C4-2B (cell line): ENCODE measurements at regions not wholly inside any gene's neighbourhood (a gene's known extent, or its start where the extent isn't known, plus 50 kb on each side); places are given as distances from the start of the nearest gene placed in this dataset.

Experiments
- ZFX ChIP-seq: fragments of 450-650 bp; IDR thresholded peaks from 2 replicates; pipeline ENCODE4 v1.6.1; 2017
- TF ChIP-seq, protein P1 (sequence below): fragments of 450-650 bp; conservative IDR thresholded peaks from 2 replicates; pipeline ENCODE4 v1.5.1; 2017; ENCODE audit warnings: mild to moderate bottlenecking

DNA sequence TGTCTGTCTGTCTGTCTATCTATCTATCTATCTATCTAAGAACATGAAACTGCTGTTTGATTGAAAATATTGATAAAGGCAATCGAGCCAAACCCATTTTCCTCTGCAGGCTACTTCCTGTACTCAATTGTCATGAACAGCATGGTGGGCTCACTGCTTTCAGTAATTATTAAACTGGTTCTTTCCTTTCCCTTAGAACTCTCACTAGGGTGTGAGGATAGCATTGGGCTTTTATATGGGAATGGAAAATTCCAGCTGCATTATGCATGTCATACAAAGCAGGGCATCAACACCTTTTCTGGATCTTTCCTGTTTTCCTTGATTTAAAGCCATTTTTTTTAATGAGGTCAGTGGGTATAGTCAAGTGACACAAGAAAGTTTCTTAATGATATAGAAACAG is 161.0 kb upstream of the SYNCRIP start:
- TF ChIP-seq, protein P1, sequence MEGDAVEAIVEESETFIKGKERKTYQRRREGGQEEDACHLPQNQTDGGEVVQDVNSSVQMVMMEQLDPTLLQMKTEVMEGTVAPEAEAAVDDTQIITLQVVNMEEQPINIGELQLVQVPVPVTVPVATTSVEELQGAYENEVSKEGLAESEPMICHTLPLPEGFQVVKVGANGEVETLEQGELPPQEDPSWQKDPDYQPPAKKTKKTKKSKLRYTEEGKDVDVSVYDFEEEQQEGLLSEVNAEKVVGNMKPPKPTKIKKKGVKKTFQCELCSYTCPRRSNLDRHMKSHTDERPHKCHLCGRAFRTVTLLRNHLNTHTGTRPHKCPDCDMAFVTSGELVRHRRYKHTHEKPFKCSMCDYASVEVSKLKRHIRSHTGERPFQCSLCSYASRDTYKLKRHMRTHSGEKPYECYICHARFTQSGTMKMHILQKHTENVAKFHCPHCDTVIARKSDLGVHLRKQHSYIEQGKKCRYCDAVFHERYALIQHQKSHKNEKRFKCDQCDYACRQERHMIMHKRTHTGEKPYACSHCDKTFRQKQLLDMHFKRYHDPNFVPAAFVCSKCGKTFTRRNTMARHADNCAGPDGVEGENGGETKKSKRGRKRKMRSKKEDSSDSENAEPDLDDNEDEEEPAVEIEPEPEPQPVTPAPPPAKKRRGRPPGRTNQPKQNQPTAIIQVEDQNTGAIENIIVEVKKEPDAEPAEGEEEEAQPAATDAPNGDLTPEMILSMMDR = no peak
- no peak for TF ChIP-seq ZFX
